LNCaP clone FGC (cell line): ENCODE measurements at regions not wholly inside any gene's neighbourhood (a gene's known extent, or its start where the extent isn't known, plus 50 kb on each side); places are given as distances from the start of the nearest gene placed in this dataset.

Source experiments
- DNase-seq: peaks from one replicate; pipeline ENCODE4 v3.0.0-alpha.2; 2011; ENCODE audit warnings: low read depth
- H3K4me3 ChIP-seq: 2 replicates; pipeline ENCODE4 v1.5.1; 2011; ENCODE audit warnings: mild to moderate bottlenecking, low read depth, low read length, control low read depth
- TF ChIP-seq, protein P1 (sequence below): IDR thresholded peaks from 2 replicates; pipeline ENCODE4 v1.5.1; 2012; ENCODE audit warnings: mild to moderate bottlenecking; ENCODE audit not compliant: control insufficient read depth, insufficient read depth; ENCODE audit errors: extremely low read depth

DNA sequence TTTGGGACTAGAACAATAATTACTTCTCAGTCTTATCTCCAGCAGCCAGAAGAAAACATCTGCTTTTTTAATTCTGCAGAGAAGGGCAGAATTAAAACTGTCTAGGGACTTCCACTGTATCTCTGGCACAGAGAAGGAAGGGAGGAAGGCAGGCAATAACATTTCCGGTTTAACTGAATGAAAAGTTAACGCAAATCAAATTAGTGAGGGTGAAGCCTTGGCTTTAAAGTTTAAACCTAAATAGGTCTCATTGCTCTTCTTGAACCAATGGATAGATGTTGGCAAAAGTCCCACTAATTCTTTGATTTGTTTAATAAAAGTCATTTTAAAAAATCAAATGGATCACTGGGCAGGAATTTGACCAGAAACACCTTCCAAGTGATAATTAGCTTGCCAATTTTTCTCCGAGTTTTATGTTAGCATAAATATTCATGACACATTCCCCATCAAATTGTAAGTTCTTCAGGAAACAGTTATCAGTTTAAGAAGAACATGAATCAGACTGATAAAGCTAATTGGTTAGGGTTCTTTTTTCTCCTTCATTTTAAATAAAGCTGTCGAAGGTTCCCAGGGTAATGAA is 181.9 kb downstream of the SLC15A5 start:
- DNase-seq: no peak
- TF ChIP-seq, protein P1, sequence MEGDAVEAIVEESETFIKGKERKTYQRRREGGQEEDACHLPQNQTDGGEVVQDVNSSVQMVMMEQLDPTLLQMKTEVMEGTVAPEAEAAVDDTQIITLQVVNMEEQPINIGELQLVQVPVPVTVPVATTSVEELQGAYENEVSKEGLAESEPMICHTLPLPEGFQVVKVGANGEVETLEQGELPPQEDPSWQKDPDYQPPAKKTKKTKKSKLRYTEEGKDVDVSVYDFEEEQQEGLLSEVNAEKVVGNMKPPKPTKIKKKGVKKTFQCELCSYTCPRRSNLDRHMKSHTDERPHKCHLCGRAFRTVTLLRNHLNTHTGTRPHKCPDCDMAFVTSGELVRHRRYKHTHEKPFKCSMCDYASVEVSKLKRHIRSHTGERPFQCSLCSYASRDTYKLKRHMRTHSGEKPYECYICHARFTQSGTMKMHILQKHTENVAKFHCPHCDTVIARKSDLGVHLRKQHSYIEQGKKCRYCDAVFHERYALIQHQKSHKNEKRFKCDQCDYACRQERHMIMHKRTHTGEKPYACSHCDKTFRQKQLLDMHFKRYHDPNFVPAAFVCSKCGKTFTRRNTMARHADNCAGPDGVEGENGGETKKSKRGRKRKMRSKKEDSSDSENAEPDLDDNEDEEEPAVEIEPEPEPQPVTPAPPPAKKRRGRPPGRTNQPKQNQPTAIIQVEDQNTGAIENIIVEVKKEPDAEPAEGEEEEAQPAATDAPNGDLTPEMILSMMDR: no peak
- no peak overlapping the region for H3K4me3 ChIP-seq

DNA sequence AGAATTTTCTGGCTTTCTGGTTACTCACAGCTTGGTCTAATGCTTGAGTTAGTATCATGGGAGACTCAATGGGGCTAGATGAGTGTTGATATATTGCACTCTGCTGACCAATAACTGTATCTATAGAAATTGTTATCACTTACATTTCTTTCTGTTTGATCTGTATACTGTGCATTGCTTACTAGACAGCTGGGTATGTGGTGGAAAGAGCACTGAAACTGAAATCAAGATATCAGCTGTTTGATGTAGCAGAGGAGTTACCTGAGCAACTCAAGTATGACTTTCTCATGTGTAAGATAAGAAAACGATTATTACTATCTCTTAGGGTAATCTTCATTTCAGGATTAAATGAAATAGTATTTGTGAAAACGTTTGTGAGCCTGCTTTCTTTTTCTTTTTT is 183.0 kb downstream of the SLC15A5 start:
- no peak overlapping the region for H3K4me3 ChIP-seq
- DNase-seq: no peak
- TF ChIP-seq, protein P1: no peak

DNA sequence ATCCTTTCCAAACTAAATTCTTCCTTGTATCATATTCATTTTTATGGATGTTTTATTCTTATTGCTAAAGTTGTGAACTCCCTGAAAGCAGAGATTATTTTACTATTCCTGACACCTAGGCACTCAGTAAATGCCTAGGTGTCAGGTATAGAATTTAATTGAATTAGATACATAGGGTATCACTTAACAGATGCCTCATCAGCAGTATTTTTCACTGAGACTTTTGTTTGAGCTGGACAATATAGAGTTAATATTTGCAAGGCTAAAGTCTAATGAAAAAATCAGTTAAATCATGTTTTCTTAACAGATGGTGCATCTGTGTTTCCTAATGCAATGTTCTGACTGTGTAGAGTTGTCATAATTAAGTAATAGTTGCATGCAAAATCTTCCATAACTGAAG is 182.7 kb downstream of the DERA start:
- H3K4me3 ChIP-seq: no peak overlapping the region
- no peak for DNase-seq
- TF ChIP-seq, protein P1: no peak

DNA sequence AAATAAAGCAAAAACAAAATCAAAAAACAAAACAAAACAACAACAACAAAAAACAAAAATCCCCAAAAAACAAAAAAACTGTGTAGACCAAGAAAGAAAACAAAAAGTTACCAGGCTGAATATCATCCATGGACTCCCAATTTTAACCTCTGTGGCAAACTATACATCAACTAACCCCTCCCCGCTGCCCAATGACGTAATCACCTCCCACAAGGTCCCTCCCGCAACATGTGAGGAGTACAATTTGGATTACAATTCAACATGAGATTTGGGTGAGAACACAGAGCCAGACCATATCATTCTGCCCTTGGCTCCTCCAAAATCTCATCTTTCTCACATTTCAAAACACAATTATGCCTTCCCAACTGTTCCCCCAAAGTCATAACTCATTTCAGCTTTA is 179.8 kb downstream of the DERA start:
- H3K4me3 ChIP-seq: no peak overlapping the region
- TF ChIP-seq, protein P1: no peak
- DNase-seq: no peak

DNA sequence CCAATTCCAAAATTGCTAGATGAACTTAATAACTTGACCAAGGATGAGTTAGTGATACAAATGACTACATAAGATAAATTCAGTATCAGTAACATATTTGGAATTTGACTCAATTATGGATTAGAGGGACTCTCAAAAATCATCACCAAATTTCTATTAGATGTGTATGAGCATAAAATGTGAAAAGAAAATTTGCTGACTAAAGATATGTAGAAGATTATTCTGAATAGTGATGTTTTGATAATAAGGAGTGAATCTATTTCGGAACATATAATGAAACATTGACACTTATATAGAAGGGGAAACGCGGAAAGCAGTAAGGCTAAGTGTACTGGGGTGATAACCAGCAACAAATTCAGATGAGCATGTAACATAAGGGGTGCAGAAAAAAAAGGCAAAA is 177.3 kb downstream of the DERA start:
- TF ChIP-seq, protein P1: no peak
- no peak for DNase-seq
- H3K4me3 ChIP-seq: no peak overlapping the region
